HEK293 (cell line): ENCODE measurements at regions not wholly inside any gene's neighbourhood (a gene's known extent, or its start where the extent isn't known, plus 50 kb on each side); places are given as distances from the start of the nearest gene placed in this dataset.

Source experiments
- CTCF ChIA-PET: fragments of 350-600 bp; formaldehyde crosslinking; extraction: SDS; loops from one replicate; lab custom pipeline; 2021; ENCODE audit warnings: antibody characterized with exemption; lab: Yijun Ruan, JAX
- POLR2A ChIA-PET: fragments of 300-600 bp; formaldehyde crosslinking; extraction: SDS; loops from one replicate; lab custom pipeline; 2020; ENCODE audit warnings: antibody characterized with exemption, inconsistent platforms; lab: Yijun Ruan, JAX
- H3K27ac ChIP-seq: fragments of 200-500 bp; sonication (Bioruptor generic); 2 replicates; pipeline ENCODE4 v1.5.1; 2014; ENCODE audit warnings: low read depth, low read length, control low read depth, inconsistent platforms; ENCODE audit errors: extremely low read depth
- H3K36me3 ChIP-seq, 2 experiments: fragments of 200-500 bp in 1 of 2; sonication (Bioruptor generic) in 1 of 2; 1 replicate in 1 of 2; 2 replicates in 1 of 2; pipeline ENCODE4 v1.5.1; 2014 to 2017; ENCODE audit warnings: inconsistent platforms in 2 of 2, low read length in 2 of 2; ENCODE audit not compliant: control insufficient read depth in 2 of 2, insufficient read depth in 1 of 2
- H3K4me1 ChIP-seq: fragments of 200-500 bp; sonication (Bioruptor generic); 2 replicates; pipeline ENCODE4 v1.5.1; 2014; ENCODE audit warnings: mild to moderate bottlenecking, low read length, inconsistent platforms; ENCODE audit not compliant: control insufficient read depth, insufficient read depth
- H3K4me3 ChIP-seq: 2 replicates; pipeline ENCODE4 v1.5.1; 2011; ENCODE audit warnings: low read depth, mild to moderate bottlenecking, control low read depth, low read length, moderate library complexity
- H3K9me3 ChIP-seq: fragments of 200-500 bp; sonication (Bioruptor generic); 2 replicates; pipeline ENCODE4 v1.5.1; 2014; ENCODE audit warnings: low read depth, low read length, inconsistent platforms; ENCODE audit not compliant: control insufficient read depth, insufficient read depth
- KLF8 ChIP-seq: fragments of 450-650 bp; formaldehyde crosslinking; IDR thresholded peaks from 2 replicates; pipeline ENCODE4 v1.5.1; 2016; ENCODE audit warnings: missing biosample characterization, missing genetic modification characterization
- MYNN ChIP-seq: fragments of 450-650 bp; formaldehyde crosslinking; IDR thresholded peaks from 2 replicates; pipeline ENCODE4 v1.5.1; 2016; ENCODE audit warnings: missing biosample characterization, missing genetic modification characterization, borderline replicate concordance
- OVOL3 ChIP-seq: fragments of 450-650 bp; formaldehyde crosslinking; IDR thresholded peaks from 2 replicates; pipeline ENCODE4 v1.5.1; 2016; ENCODE audit warnings: missing biosample characterization, missing genetic modification characterization
- RBAK ChIP-seq: fragments of 450-650 bp; formaldehyde crosslinking; IDR thresholded peaks from 2 replicates; pipeline ENCODE4 v1.5.1; 2016; ENCODE audit warnings: missing biosample characterization, missing genetic modification characterization
- SALL2 ChIP-seq: fragments of 450-650 bp; formaldehyde crosslinking; IDR thresholded peaks from 2 replicates; pipeline ENCODE4 v1.5.0; 2017; ENCODE audit warnings: missing biosample characterization, mild to moderate bottlenecking, missing genetic modification characterization, borderline replicate concordance
- SCRT1 ChIP-seq: fragments of 450-650 bp; formaldehyde crosslinking; IDR thresholded peaks from 2 replicates; pipeline ENCODE4 v1.5.1; 2016; ENCODE audit warnings: missing biosample characterization, missing genetic modification characterization, borderline replicate concordance
- ZEB2 ChIP-seq: fragments of 450-650 bp; formaldehyde crosslinking; IDR thresholded peaks from 2 replicates; pipeline ENCODE4 v1.5.1; 2016; ENCODE audit warnings: missing biosample characterization, missing genetic modification characterization
- ZNF10 ChIP-seq: fragments of 450-650 bp; formaldehyde crosslinking; IDR thresholded peaks from 2 replicates; pipeline ENCODE4 v1.5.1; 2017; ENCODE audit warnings: missing biosample characterization, missing genetic modification characterization
- ZNF112 ChIP-seq: fragments of 450-650 bp; formaldehyde crosslinking; IDR thresholded peaks from 2 replicates; pipeline ENCODE4 v1.5.0; 2017; ENCODE audit warnings: missing biosample characterization, missing genetic modification characterization
- ZNF121 ChIP-seq: fragments of 450-650 bp; formaldehyde crosslinking; IDR thresholded peaks from 2 replicates; pipeline ENCODE4 v1.5.1; 2016; ENCODE audit warnings: missing biosample characterization, missing genetic modification characterization
- ZNF211 ChIP-seq: fragments of 450-650 bp; formaldehyde crosslinking; IDR thresholded peaks from 2 replicates; pipeline ENCODE4 v1.5.1; 2016; ENCODE audit warnings: low read depth, missing biosample characterization, missing genetic modification characterization
- ZNF26 ChIP-seq: fragments of 450-650 bp; formaldehyde crosslinking; IDR thresholded peaks from 2 replicates; pipeline ENCODE4 v1.5.1; 2016; ENCODE audit warnings: missing biosample characterization, missing genetic modification characterization
- ZNF292 ChIP-seq: fragments of 450-650 bp; formaldehyde crosslinking; IDR thresholded peaks from 2 replicates; pipeline ENCODE4 v1.5.1; 2016; ENCODE audit warnings: low read depth, missing biosample characterization, missing genetic modification characterization, borderline replicate concordance
- ZNF324 ChIP-seq: fragments of 450-650 bp; formaldehyde crosslinking; IDR thresholded peaks from 2 replicates; pipeline ENCODE4 v1.5.1; 2016; ENCODE audit warnings: missing biosample characterization, missing genetic modification characterization
- ZNF335 ChIP-seq: fragments of 450-650 bp; formaldehyde crosslinking; conservative IDR thresholded peaks from 2 replicates; pipeline ENCODE4 v1.5.1; 2016; ENCODE audit warnings: missing biosample characterization, missing genetic modification characterization
- ZNF394 ChIP-seq: fragments of 450-650 bp; formaldehyde crosslinking; IDR thresholded peaks from 2 replicates; pipeline ENCODE4 v1.5.1; 2016; ENCODE audit warnings: missing biosample characterization, missing genetic modification characterization, mild to moderate bottlenecking, moderate library complexity, borderline replicate concordance
- ZNF571 ChIP-seq: fragments of 450-650 bp; formaldehyde crosslinking; IDR thresholded peaks from 2 replicates; pipeline ENCODE4 v1.5.0; 2017; ENCODE audit warnings: missing biosample characterization, missing genetic modification characterization
- ZNF707 ChIP-seq: fragments of 450-650 bp; formaldehyde crosslinking; IDR thresholded peaks from 2 replicates; pipeline ENCODE4 v1.5.1; 2016; ENCODE audit warnings: missing biosample characterization, missing genetic modification characterization
- ZNF776 ChIP-seq: fragments of 450-650 bp; formaldehyde crosslinking; IDR thresholded peaks from 2 replicates; pipeline ENCODE4 v1.5.0; 2017; ENCODE audit warnings: missing biosample characterization, missing genetic modification characterization, borderline replicate concordance
- ZNF792 ChIP-seq: fragments of 450-650 bp; formaldehyde crosslinking; IDR thresholded peaks from 2 replicates; pipeline ENCODE4 v1.5.1; 2016; ENCODE audit warnings: missing biosample characterization, missing genetic modification characterization
- ZNF830 ChIP-seq: fragments of 450-650 bp; IDR thresholded peaks from 2 replicates; pipeline ENCODE4 v1.5.0; 2018; ENCODE audit warnings: missing biosample characterization, missing genetic modification characterization, low read depth, mild to moderate bottlenecking, moderate library complexity
- ZSCAN18 ChIP-seq: fragments of 450-650 bp; formaldehyde crosslinking; IDR thresholded peaks from 2 replicates; pipeline ENCODE4 v1.5.1; 2016; ENCODE audit warnings: missing biosample characterization, missing genetic modification characterization
- TF ChIP-seq, protein P1 (sequence below): fragments of 450-650 bp; formaldehyde crosslinking; IDR thresholded peaks from 2 replicates; pipeline ENCODE4 v1.5.1; 2017; ENCODE audit warnings: missing biosample characterization, missing genetic modification characterization
- TF ChIP-seq, protein P2 (sequence below): fragments of 450-650 bp; formaldehyde crosslinking; IDR thresholded peaks from 2 replicates; pipeline ENCODE4 v1.5.1; 2016; ENCODE audit warnings: missing biosample characterization, missing genetic modification characterization
- TF ChIP-seq, protein P3 (sequence below): fragments of 450-650 bp; formaldehyde crosslinking; IDR thresholded peaks from 2 replicates; pipeline ENCODE4 v1.5.1; 2016; ENCODE audit warnings: missing biosample characterization, missing genetic modification characterization

- Histone ChIP-seq H3K9me3 (no peaks in the 10 kb centered on the region), H3K27ac (no peak overlapping the region), H3K36me3 (no peaks in the 10 kb centered on the region), H3K4me1 (no peaks in the 10 kb centered on the region), H3K4me3 (no peak overlapping the region)
- CTCF ChIA-PET, result interaction anchor here (0.7 kb wide), 1 partner anchor 1172 kb away, joined by 5 read pairs; no protein-coding TSS in a partner anchor
- TF ChIP-seq ZSCAN18 (no peak), SCRT1 (no peak), MYNN (tag by site-specific recombination) (no peak), ZNF324 (tag by site-specific recombination) (no peak), ZNF292 (tag by site-specific recombination) (no peak), RBAK (no peak), ZNF211 (tag by site-specific recombination) (no peak), ZNF830 (no peak), ZNF26 (no peak), ZNF707 (tag by site-specific recombination) (no peak)
- POLR2A ChIA-PET, result no interaction called here
Measured at GRCh38 chr14:85883101-85883500, 353.2 kb downstream of the FLRT2 start.

- Histone ChIP-seq H3K36me3 (no peaks in the 10 kb centered on the region), H3K4me1 (no peaks in the 10 kb centered on the region)
- TF ChIP-seq, protein P1, sequence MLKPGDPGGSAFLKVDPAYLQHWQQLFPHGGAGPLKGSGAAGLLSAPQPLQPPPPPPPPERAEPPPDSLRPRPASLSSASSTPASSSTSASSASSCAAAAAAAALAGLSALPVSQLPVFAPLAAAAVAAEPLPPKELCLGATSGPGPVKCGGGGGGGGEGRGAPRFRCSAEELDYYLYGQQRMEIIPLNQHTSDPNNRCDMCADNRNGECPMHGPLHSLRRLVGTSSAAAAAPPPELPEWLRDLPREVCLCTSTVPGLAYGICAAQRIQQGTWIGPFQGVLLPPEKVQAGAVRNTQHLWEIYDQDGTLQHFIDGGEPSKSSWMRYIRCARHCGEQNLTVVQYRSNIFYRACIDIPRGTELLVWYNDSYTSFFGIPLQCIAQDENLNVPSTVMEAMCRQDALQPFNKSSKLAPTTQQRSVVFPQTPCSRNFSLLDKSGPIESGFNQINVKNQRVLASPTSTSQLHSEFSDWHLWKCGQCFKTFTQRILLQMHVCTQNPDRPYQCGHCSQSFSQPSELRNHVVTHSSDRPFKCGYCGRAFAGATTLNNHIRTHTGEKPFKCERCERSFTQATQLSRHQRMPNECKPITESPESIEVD (tag by site-specific recombination), result no peak
- TF ChIP-seq ZNF707 (tag by site-specific recombination) (no peak), OVOL3 (no peak), ZEB2 (tag by site-specific recombination) (no peak), ZNF394 (no peak)
- TF ChIP-seq, protein P2, sequence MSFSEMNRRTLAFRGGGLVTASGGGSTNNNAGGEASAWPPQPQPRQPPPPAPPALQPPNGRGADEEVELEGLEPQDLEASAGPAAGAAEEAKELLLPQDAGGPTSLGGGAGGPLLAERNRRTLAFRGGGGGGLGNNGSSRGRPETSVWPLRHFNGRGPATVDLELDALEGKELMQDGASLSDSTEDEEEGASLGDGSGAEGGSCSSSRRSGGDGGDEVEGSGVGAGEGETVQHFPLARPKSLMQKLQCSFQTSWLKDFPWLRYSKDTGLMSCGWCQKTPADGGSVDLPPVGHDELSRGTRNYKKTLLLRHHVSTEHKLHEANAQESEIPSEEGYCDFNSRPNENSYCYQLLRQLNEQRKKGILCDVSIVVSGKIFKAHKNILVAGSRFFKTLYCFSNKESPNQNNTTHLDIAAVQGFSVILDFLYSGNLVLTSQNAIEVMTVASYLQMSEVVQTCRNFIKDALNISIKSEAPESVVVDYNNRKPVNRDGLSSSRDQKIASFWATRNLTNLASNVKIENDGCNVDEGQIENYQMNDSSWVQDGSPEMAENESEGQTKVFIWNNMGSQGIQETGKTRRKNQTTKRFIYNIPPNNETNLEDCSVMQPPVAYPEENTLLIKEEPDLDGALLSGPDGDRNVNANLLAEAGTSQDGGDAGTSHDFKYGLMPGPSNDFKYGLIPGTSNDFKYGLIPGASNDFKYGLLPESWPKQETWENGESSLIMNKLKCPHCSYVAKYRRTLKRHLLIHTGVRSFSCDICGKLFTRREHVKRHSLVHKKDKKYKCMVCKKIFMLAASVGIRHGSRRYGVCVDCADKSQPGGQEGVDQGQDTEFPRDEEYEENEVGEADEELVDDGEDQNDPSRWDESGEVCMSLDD, result no peak
- TF ChIP-seq, all 188 proteins: peak for 0
- Histone ChIP-seq H3K9me3 (no peaks in the 10 kb centered on the region), H3K4me3 (no peak overlapping the region), H3K27ac (no peak overlapping the region)
- ChIA-PET POLR2A (no interaction called here), CTCF (no interaction called here)
Measured at GRCh38 chr14:85881935-85882334, 352.0 kb downstream of the FLRT2 start.

- H3K36me3 ChIP-seq, result no peaks in the 10 kb centered on the region
- POLR2A ChIA-PET, result no interaction called here
- no peaks in the 10 kb centered on the region for H3K4me1 ChIP-seq
- no peaks in the 10 kb centered on the region for H3K9me3 ChIP-seq
- no peak overlapping the region for H3K4me3 ChIP-seq
- CTCF ChIA-PET, result no interaction called here
- no peak overlapping the region for H3K27ac ChIP-seq
- TF ChIP-seq ZEB2 (tag by site-specific recombination), result no peak
- TF ChIP-seq ZNF10 (tag by site-specific recombination), result no peak
- no peak for TF ChIP-seq ZNF776 (tag by site-specific recombination)
- no peak for TF ChIP-seq ZNF792 (tag by site-specific recombination)
- TF ChIP-seq ZNF121 (tag by site-specific recombination), result no peak
- TF ChIP-seq ZNF112 (tag by site-specific recombination), result no peak
- TF ChIP-seq ZNF571, result no peak
- no peak for TF ChIP-seq SALL2
- no peak for TF ChIP-seq ZNF335
- TF ChIP-seq, protein P3, sequence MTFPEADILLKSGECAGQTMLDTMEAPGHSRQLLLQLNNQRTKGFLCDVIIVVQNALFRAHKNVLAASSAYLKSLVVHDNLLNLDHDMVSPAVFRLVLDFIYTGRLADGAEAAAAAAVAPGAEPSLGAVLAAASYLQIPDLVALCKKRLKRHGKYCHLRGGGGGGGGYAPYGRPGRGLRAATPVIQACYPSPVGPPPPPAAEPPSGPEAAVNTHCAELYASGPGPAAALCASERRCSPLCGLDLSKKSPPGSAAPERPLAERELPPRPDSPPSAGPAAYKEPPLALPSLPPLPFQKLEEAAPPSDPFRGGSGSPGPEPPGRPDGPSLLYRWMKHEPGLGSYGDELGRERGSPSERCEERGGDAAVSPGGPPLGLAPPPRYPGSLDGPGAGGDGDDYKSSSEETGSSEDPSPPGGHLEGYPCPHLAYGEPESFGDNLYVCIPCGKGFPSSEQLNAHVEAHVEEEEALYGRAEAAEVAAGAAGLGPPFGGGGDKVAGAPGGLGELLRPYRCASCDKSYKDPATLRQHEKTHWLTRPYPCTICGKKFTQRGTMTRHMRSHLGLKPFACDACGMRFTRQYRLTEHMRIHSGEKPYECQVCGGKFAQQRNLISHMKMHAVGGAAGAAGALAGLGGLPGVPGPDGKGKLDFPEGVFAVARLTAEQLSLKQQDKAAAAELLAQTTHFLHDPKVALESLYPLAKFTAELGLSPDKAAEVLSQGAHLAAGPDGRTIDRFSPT, result no peak
- TF ChIP-seq KLF8 (tag by site-specific recombination), result no peak
Measured at GRCh38 chr14:85878874-85879273, 348.9 kb downstream of the FLRT2 start.
